Fibroblast of skin of abdomen (primary cell): ENCODE measurements at regions not wholly inside any gene's neighbourhood (a gene's known extent, or its start where the extent isn't known, plus 50 kb on each side); places are given as distances from the start of the nearest gene placed in this dataset.
"Not testable (repeated sequence)": the region's sequence is repeated elsewhere in the genome, so short reads cannot be mapped to it uniquely, and the experiment has no call there.

Source experiments
- DNase-seq: peaks from one replicate; pipeline ENCODE4 v3.0.0-alpha.2; 2013

GRCh38 chr2:190150413-190150812, 87.9 kb upstream of the MSTN start:
- no peak for DNase-seq

- DNase-seq, result no peak
Observed at GRCh38 chr2:190149908-190150307, 87.4 kb upstream of the MSTN start.

DNA sequence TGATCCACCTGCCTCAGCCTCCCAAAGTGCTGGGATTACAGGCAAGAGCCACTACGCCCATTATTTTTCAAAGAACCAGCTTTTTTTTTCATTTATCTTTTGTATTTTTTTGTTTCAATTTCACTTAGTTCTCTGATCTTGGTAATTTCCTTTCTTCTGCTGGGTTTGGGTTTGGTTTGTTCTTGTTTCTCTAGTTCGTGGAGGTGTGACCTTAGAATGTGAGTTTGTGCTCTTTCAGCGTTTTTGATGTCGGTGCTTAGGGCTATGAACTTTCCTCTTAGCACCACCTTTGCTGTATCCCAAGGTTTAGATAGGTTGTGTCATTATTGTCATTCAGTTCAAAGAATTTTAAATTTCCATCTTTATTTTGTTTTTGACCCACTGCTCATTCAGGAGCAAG, 86.7 kb upstream of the MSTN start:
- no peak for DNase-seq

DNA sequence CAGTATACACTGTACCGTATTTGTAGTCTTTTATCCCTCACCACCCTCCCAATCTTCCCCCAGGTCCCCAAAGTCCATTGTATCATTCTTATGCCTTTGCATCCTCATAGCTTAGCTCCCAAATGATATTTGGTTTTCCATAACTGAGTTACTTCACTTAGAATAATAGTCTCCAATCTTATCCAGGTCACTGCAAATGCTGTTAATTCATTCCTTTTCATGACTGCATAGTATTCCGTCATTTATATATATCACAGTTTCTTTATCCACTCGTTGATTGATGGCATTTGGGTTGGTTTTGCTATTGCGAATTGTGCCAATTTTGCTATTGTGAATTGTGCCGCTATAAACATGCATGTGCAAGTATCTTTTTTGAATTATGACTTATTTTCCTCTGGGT, 83.6 kb upstream of the MSTN start:
- not testable (repeated sequence) for DNase-seq

GRCh38 chr2:190140474-190140873, 77.9 kb upstream of the MSTN start:
- not testable (repeated sequence) for DNase-seq

GRCh38 chr2:190139371-190139770, 76.8 kb upstream of the MSTN start:
- no peak for DNase-seq

- DNase-seq, result no peak
Observed at GRCh38 chr2:190138032-190138431, 75.5 kb upstream of the MSTN start.

DNA sequence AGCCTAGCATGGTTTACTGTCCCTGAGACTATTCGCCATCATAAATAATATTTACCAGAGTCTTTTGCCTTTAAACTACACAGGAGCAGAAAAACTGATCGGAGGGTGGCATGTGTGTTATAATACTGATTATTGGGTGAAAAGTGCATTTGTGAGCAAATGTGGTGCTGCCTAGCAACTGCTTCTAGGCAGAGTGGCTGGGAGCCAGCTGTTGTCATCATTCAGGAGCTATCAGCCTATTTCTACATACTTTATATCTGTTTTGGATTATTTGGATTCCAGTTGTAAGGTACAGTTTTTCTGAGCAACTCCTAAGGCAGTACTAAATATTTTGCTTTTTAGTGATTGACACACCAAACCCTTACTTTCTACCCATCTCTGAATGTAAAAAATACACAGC, 75.0 kb upstream of the MSTN start:
- peak; percentile 22 for DNase-seq

DNA sequence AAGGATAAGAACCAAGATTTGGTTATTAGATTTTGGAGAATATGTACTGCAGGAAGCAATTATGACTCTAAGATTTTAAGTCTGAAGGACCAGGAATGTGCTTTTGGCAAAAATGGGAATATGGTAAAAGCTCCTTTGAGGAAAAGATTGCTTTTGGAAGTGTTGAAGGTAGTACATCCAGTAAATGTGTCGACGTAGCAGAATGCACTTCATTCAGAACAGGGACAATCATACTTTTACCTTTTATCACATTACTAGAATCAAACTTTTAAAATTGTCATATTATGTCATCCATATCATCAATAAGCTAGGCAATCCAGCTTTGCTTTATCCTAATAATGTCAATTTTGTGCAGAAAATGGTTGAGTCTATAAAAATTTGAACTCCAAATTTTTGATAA, 74.3 kb upstream of the MSTN start:
- DNase-seq, result no peak

- DNase-seq, result no peak
Observed at GRCh38 chr2:190136259-190136658, 73.7 kb upstream of the MSTN start.

DNA sequence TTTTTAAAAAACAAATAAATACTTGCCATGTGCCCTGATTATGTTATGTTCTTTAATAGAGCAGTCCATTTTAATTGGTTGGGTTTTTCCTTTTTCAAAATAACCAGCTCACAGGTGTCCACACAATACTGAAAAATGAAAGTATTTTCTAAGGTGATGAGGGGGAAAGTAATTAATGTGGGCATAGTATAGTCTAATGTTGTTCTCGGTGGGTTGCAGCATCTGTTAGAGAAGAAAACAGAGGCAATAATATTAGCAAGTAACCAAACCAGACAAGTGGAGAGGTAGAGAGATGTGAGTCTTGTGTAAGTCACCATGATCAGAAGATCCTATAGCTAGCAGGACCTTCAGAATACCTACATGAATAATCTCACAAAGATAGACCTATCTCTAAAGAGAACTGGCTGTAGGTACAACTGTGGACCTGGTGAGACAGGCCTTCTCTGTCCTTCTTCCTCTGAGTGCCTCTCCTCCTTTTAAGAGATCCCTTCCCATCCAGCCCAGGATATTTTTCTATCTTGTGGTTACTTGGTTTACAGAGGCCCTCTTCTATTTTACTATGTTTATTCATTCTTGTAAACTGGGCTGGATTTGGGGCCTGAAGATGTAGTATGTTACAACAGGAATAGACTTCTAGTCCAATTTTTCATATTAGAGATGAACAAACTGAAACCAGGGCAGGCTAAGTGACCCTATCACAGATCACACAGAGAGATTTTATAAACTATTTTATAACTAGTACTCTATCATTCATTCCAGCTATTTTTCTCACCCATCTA, 67.1 kb upstream of the MSTN start:
- DNase-seq, result no peak

GRCh38 chr2:190127651-190128050, 65.1 kb upstream of the MSTN start:
- DNase-seq, result no peak

- no peak for DNase-seq
Observed at GRCh38 chr2:190126798-190127197, 64.3 kb upstream of the MSTN start.

GRCh38 chr2:190123956-190124355, 61.4 kb upstream of the MSTN start:
- DNase-seq, result peak; percentile 75

DNA sequence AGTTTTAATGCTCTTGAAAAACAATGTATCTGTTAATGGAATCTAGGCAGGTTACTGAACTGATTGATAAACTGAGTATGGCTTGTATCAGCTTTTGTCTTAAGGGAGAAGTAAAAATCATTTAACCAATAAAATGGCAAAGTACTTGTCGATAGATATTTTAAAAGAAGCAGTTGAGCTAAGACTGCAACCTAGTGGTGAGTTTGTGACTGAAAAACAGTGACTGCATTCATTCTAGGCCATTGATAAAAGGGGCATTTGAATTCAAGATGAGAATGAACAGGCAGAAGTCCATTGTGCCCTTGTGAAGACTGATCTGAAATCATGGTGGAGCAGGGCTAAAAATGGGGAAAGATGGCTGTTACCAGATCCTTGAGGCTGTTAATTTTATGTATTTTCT, 59.4 kb upstream of the MSTN start:
- DNase-seq, result no peak

GRCh38 chr2:190121305-190121704, 58.8 kb upstream of the MSTN start:
- no peak for DNase-seq

DNA sequence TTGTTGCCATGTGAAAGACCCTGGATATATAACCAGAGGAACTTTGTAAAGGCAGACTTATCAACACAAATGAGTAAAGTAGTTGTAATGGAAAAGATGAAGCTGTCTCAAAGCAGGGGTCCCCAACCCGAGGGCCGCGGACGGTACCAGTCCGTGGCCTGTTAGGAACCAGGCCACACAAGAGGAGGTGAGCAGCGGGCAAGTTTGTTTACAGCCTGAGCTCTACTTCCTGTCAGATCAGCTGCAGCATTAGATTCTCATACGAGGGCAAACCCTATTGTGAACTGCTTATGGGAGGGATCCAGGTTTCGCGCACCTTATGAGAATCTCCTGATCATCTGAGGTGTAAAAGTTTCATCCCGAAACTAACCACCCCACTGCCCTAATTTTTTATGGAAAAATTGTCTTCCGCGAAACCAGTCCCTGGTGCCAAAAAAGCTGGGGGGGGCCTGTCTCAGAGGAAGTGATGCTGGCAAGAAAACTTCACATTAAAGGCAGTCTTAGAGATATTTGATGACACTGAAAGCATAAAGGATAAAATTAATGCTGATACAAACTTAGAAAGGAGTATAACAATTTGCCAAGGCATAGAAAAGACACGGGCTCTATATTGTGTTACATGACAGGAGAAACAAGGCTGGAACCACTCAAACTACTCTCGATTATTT, 57.5 kb upstream of the MSTN start:
- DNase-seq, result no peak

- DNase-seq, result no peak
Observed at GRCh38 chr2:190119257-190119656, 56.7 kb upstream of the MSTN start.

DNA sequence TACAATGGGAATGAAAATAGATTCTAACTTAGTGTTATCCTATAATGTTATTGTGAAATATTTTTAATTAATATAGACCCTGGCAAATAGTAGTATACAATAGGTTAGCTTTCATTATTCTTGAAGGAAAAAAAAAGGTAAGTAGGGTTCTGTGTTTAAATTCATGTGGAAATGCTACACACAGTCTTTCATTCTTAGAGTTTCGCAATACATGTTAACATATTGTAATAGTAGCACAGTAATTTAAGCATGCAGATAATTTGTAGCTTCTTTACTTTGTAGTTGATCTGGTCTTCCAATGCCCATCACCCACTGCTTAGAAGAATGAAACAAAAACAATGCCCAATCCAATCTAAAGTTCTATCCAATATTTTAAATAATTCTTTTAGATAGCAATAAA, 54.8 kb upstream of the MSTN start:
- no peak for DNase-seq

DNA sequence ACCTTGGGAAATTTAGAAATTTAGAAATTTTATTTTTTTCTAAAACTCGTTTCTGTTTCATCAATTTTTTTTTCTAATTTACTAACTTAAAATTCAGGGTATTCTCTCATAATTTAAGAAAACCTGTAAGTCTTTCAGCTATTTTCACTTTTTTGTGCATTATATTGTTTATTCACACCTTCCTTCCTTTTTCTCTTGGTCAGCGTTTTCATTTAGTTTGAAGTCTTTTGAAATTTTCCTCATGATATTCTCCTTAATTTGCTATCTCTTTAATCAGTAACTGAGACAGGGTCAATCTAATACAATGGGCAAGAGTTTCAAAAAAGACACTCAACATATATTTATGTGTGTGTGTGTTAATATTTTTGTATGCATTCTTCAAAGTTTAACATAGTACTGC, 50.5 kb upstream of the MSTN start:
- no peak for DNase-seq
